H9 (cell line): ENCODE measurements at regions not wholly inside any gene's neighbourhood (a gene's known extent, or its start where the extent isn't known, plus 50 kb on each side); places are given as distances from the start of the nearest gene placed in this dataset.
"Not testable (repeated sequence)": the region's sequence is repeated elsewhere in the genome, so short reads cannot be mapped to it uniquely, and the experiment has no call there.

Experiments used
- DNase-seq: peaks from one replicate; pipeline ENCODE4 v3.0.0-alpha.2; 2017
- H2AFZ ChIP-seq: one replicate; pipeline ENCODE4 v1.6.1; 2013; ENCODE audit warnings: mild to moderate bottlenecking, low read length, control low read depth, moderate library complexity
- H2AK5ac ChIP-seq: 2 replicates; pipeline ENCODE4 v1.6.1; 2013; ENCODE audit warnings: low read length, control low read depth, mixed read lengths; ENCODE audit not compliant: insufficient read length
- H2BK120ac ChIP-seq: one replicate; pipeline ENCODE4 v1.6.1; 2013; ENCODE audit warnings: low read depth, mild to moderate bottlenecking, low read length, control low read depth, inconsistent platforms; ENCODE audit not compliant: poor library complexity, severe bottlenecking
- H2BK12ac ChIP-seq: 2 replicates; pipeline ENCODE4 v1.6.1; 2013; ENCODE audit warnings: low read length, control low read depth, mixed read lengths, low read depth; ENCODE audit not compliant: insufficient read length
- H2BK15ac ChIP-seq: 2 replicates; pipeline ENCODE4 v1.6.1; 2013; ENCODE audit warnings: low read depth, low read length, control low read depth
- H2BK20ac ChIP-seq: one replicate; pipeline ENCODE4 v1.6.1; 2013; ENCODE audit warnings: low read depth, mild to moderate bottlenecking, low read length, control low read depth, inconsistent platforms; ENCODE audit not compliant: poor library complexity, severe bottlenecking
- H2BK5ac ChIP-seq: 2 replicates; pipeline ENCODE4 v1.6.1; 2013; ENCODE audit warnings: low read length, control low read depth, mixed read lengths; ENCODE audit not compliant: insufficient read length
- H3K14ac ChIP-seq: 2 replicates; pipeline ENCODE4 v1.6.1; 2013; ENCODE audit warnings: low read length, control low read depth; ENCODE audit not compliant: insufficient read depth
- H3K18ac ChIP-seq: 2 replicates; pipeline ENCODE4 v1.6.1; 2013; ENCODE audit warnings: low read depth, mild to moderate bottlenecking, mixed read lengths, low read length, control low read depth; ENCODE audit not compliant: insufficient read length
- H3K23ac ChIP-seq: 2 replicates; pipeline ENCODE4 v1.6.1; 2013; ENCODE audit warnings: low read length, control low read depth, mixed read lengths, low read depth; ENCODE audit not compliant: insufficient read length
- H3K23me2 ChIP-seq: 2 replicates; pipeline ENCODE4 v1.6.1; 2013; ENCODE audit warnings: low read depth, mild to moderate bottlenecking, mixed read lengths, low read length, control low read depth; ENCODE audit not compliant: insufficient read length, poor library complexity, severe bottlenecking
- H3K27ac ChIP-seq: 2 replicates; pipeline ENCODE4 v1.5.1; 2013; ENCODE audit warnings: low read length, control low read depth, mixed read lengths, low read depth; ENCODE audit not compliant: insufficient read length
- H3K27me3 ChIP-seq: 2 replicates; pipeline ENCODE4 v1.6.1; 2013; ENCODE audit warnings: low read length, control low read depth, inconsistent platforms; ENCODE audit not compliant: insufficient read depth
- H3K4ac ChIP-seq: 2 replicates; pipeline ENCODE4 v1.6.1; 2013; ENCODE audit warnings: low read depth, mild to moderate bottlenecking, control low read depth, inconsistent platforms, low read length, moderate library complexity
- H3K4me1 ChIP-seq: 2 replicates; pipeline ENCODE4 v1.6.1; 2013; ENCODE audit warnings: low read length, control low read depth, inconsistent platforms; ENCODE audit not compliant: insufficient read depth
- H3K4me2 ChIP-seq: 2 replicates; pipeline ENCODE4 v1.6.1; 2013; ENCODE audit warnings: low read length, control low read depth, mixed read lengths; ENCODE audit not compliant: insufficient read length, insufficient read depth
- H3K56ac ChIP-seq: 2 replicates; pipeline ENCODE4 v1.6.1; 2013; ENCODE audit warnings: low read depth, mild to moderate bottlenecking, mixed read lengths, low read length, control low read depth; ENCODE audit not compliant: insufficient read length
- H3K79me1 ChIP-seq: 2 replicates; pipeline ENCODE4 v1.6.1; 2013; ENCODE audit warnings: low read depth, mild to moderate bottlenecking, moderate library complexity, low read length, control low read depth, inconsistent platforms; ENCODE audit not compliant: insufficient read depth, poor library complexity, severe bottlenecking
- H3K79me2 ChIP-seq: 2 replicates; pipeline ENCODE4 v1.6.1; 2013; ENCODE audit warnings: low read length, control low read depth, inconsistent platforms; ENCODE audit not compliant: insufficient read depth
- H3K9ac ChIP-seq: 2 replicates; pipeline ENCODE4 v1.6.1; 2013; ENCODE audit warnings: low read length, control low read depth, mixed read lengths; ENCODE audit not compliant: insufficient read length; ENCODE audit errors: extremely low read depth
- H3K9me3 ChIP-seq: one replicate; pipeline ENCODE4 v1.6.1; 2013; ENCODE audit warnings: low read depth, low read length, inconsistent platforms; ENCODE audit not compliant: control insufficient read depth
- H3T11ph ChIP-seq: one replicate; pipeline ENCODE4 v1.6.1; 2013; ENCODE audit warnings: mild to moderate bottlenecking, low read length, control low read depth, inconsistent platforms
- H4K20me1 ChIP-seq: one replicate; pipeline ENCODE4 v1.6.1; 2013; ENCODE audit not compliant: control insufficient read depth, insufficient read length, insufficient read depth
- H4K5ac ChIP-seq: 2 replicates; pipeline ENCODE4 v1.6.1; 2013; ENCODE audit warnings: low read depth, mild to moderate bottlenecking, mixed read lengths, low read length, control low read depth; ENCODE audit not compliant: insufficient read length
- H4K8ac ChIP-seq: replicated peaks from 2 replicates; pipeline ENCODE4 v1.6.1; 2013; ENCODE audit warnings: low read length, control low read depth, mixed read lengths, low read depth; ENCODE audit not compliant: insufficient read length
- H4K91ac ChIP-seq: 2 replicates; pipeline ENCODE4 v1.6.1; 2013; ENCODE audit warnings: low read depth, mild to moderate bottlenecking, moderate library complexity, mixed read lengths, low read length, control low read depth; ENCODE audit not compliant: insufficient read length
- H3K27ac Mint-ChIP-seq, 3 experiments: 2 replicates in 2 of 3; 3 replicates in 1 of 3; pipeline ENCODE4 v1.8.0; 2020 to 2021; ENCODE audit warnings: mixed read lengths in 3 of 3, mild to moderate bottlenecking in 1 of 3, moderate library complexity in 1 of 3
- H3K27me3 Mint-ChIP-seq: 2 replicates; pipeline ENCODE4 v1.8.0; 2021; ENCODE audit warnings: low read depth, mild to moderate bottlenecking, moderate library complexity, mixed read lengths
- H3K36me3 Mint-ChIP-seq, 3 experiments: 2 replicates in 2 of 3; 3 replicates in 1 of 3; pipeline ENCODE4 v1.8.0; 2020 to 2021; ENCODE audit warnings: low read depth in 3 of 3, mixed read lengths in 3 of 3; ENCODE audit not compliant: insufficient read depth in 1 of 3
- H3K4me1 Mint-ChIP-seq, 2 experiments: 2 replicates each; pipeline ENCODE4 v1.8.0; 2020; ENCODE audit warnings: mixed read lengths in 2 of 2
- H3K4me3 Mint-ChIP-seq, 2 experiments: 2 replicates in 1 of 2; 3 replicates in 1 of 2; pipeline ENCODE4 v1.8.0; 2020 to 2021; ENCODE audit warnings: mild to moderate bottlenecking in 2 of 2, mixed read lengths in 2 of 2, moderate library complexity in 1 of 2
- H3K9me3 Mint-ChIP-seq, 2 experiments: 2 replicates in 1 of 2; 3 replicates in 1 of 2; pipeline ENCODE4 v1.8.0; 2020; ENCODE audit warnings: mild to moderate bottlenecking in 2 of 2, mixed read lengths in 2 of 2, moderate library complexity in 1 of 2
- CTCF ChIP-seq: fragments of 200-600 bp; sonication (generic); conservative IDR thresholded peaks from 3 replicates; pipeline ENCODE4 v1.8.0; 2021; ENCODE audit warnings: antibody characterized with exemption, mild to moderate bottlenecking
- WGBS: extraction: QIAGEN DNeasy Blood & Tissue Kit; methylation state at CpG from one replicate; pipeline ENCODE4 v1.1.7; 2013; ENCODE audit warnings: missing lambda C conversion rate, low lambda C conversion rate, mixed read lengths; ENCODE audit not compliant: insufficient read length; ENCODE audit errors: extremely low coverage; 5-methylcytosine and 5-hydroxymethylcytosine counted together

- H3K9me3 Mint-ChIP-seq = peaks cover 57 to 74% of the 10 kb centered on the region in 2 experiments
- no peak overlapping the region for H3K9ac ChIP-seq
- H4K20me1 ChIP-seq = no peaks in the 10 kb centered on the region
- DNase-seq = no peak
- no peak overlapping the region for H4K91ac ChIP-seq
- no peak overlapping the region for H4K8ac ChIP-seq
- no peak overlapping the region for H3K4me2 ChIP-seq
- H3T11ph ChIP-seq = no peak overlapping the region
- no peak overlapping the region for H2BK120ac ChIP-seq
- H3K14ac ChIP-seq = no peak overlapping the region
- H3K56ac ChIP-seq = no peak overlapping the region
- H3K27me3 ChIP-seq = no peaks in the 10 kb centered on the region
- H3K36me3 Mint-ChIP-seq = peaks cover 0 to 12% (median 1%) of the 10 kb centered on the region in 3 experiments; a peak in 6 of 7 replicates
- H3K23me2 ChIP-seq = no peaks in the 10 kb centered on the region
- H3K4me1 ChIP-seq = no peaks in the 10 kb centered on the region
- no peak overlapping the region for H2BK12ac ChIP-seq
- H2AFZ ChIP-seq = no peak overlapping the region
- H3K18ac ChIP-seq = no peak overlapping the region
- H3K27ac ChIP-seq = no peak overlapping the region
- no peaks in the 10 kb centered on the region for H3K4me1 Mint-ChIP-seq
- H3K79me2 ChIP-seq = no peaks in the 10 kb centered on the region
- no peaks in the 10 kb centered on the region for H3K79me1 ChIP-seq
- H4K5ac ChIP-seq = no peak overlapping the region
- H3K4me3 Mint-ChIP-seq = no peak overlapping the region
- no peak overlapping the region for H3K23ac ChIP-seq
- H2BK15ac ChIP-seq = no peak overlapping the region
- H2BK5ac ChIP-seq = no peak overlapping the region
- WGBS = no CpG with 5 or more reads among the region's 2 CpGs
- peaks cover 12% of the 10 kb centered on the region for H3K27me3 Mint-ChIP-seq
- H3K9me3 ChIP-seq = no peaks in the 10 kb centered on the region
- H2BK20ac ChIP-seq = no peak overlapping the region
- TF ChIP-seq CTCF = no peak
- no peak overlapping the region for H3K4ac ChIP-seq
- no peak overlapping the region for H2AK5ac ChIP-seq
- no peak overlapping the region for H3K27ac Mint-ChIP-seq
These were observed 126.9 kb upstream of the BCOR start for GRCh38 chrX:40224658-40225057.

GRCh38 chrX:40222612-40223011 is 124.9 kb upstream of the BCOR start:
- H3K27ac ChIP-seq, H2BK5ac ChIP-seq, H2BK20ac ChIP-seq, H3K9me3 ChIP-seq, H3K14ac ChIP-seq, H4K5ac ChIP-seq, H3K4ac ChIP-seq, H3K79me2 ChIP-seq, H3K9ac ChIP-seq, H2AK5ac ChIP-seq, H3K27ac Mint-ChIP-seq, H4K8ac ChIP-seq, H2BK12ac ChIP-seq, H3K4me1 Mint-ChIP-seq, H3K56ac ChIP-seq, H3K27me3 ChIP-seq, H3K23me2 ChIP-seq, H2BK120ac ChIP-seq, H3K4me1 ChIP-seq, H4K91ac ChIP-seq, H4K20me1 ChIP-seq, H3K23ac ChIP-seq, DNase-seq, H3K4me3 Mint-ChIP-seq, H3K79me1 ChIP-seq, H2AFZ ChIP-seq, H3K18ac ChIP-seq, H2BK15ac ChIP-seq, H3T11ph ChIP-seq, H3K4me2 ChIP-seq: not testable (repeated sequence)
- Mint-ChIP-seq H3K27me3 (peaks cover 12% of the 10 kb centered on the region), H3K36me3 (peaks cover 0 to 12% (median 1%) of the 10 kb centered on the region in 3 experiments; a peak in 6 of 7 replicates), H3K9me3 (peaks cover 50 to 70% of the 10 kb centered on the region in 2 experiments)
